HEK293 (cell line): ENCODE measurements at regions not wholly inside any gene's neighbourhood (a gene's known extent, or its start where the extent isn't known, plus 50 kb on each side); places are given as distances from the start of the nearest gene placed in this dataset.

Experiments
- CTCF ChIA-PET: fragments of 350-600 bp; formaldehyde crosslinking; extraction: SDS; loops from one replicate; lab custom pipeline; 2021; ENCODE audit warnings: antibody characterized with exemption; lab: Yijun Ruan, JAX
- POLR2A ChIA-PET: fragments of 300-600 bp; formaldehyde crosslinking; extraction: SDS; loops from one replicate; lab custom pipeline; 2020; ENCODE audit warnings: antibody characterized with exemption, inconsistent platforms; lab: Yijun Ruan, JAX
- H3K27ac ChIP-seq: fragments of 200-500 bp; sonication (Bioruptor generic); 2 replicates; pipeline ENCODE4 v1.5.1; 2014; ENCODE audit warnings: low read depth, low read length, control low read depth, inconsistent platforms; ENCODE audit errors: extremely low read depth
- H3K36me3 ChIP-seq, 2 experiments: fragments of 200-500 bp in 1 of 2; sonication (Bioruptor generic) in 1 of 2; 1 replicate in 1 of 2; 2 replicates in 1 of 2; pipeline ENCODE4 v1.5.1; 2014 to 2017; ENCODE audit warnings: inconsistent platforms in 2 of 2, low read length in 2 of 2; ENCODE audit not compliant: control insufficient read depth in 2 of 2, insufficient read depth in 1 of 2
- H3K4me1 ChIP-seq: fragments of 200-500 bp; sonication (Bioruptor generic); 2 replicates; pipeline ENCODE4 v1.5.1; 2014; ENCODE audit warnings: mild to moderate bottlenecking, low read length, inconsistent platforms; ENCODE audit not compliant: control insufficient read depth, insufficient read depth
- H3K4me3 ChIP-seq: 2 replicates; pipeline ENCODE4 v1.5.1; 2011; ENCODE audit warnings: low read depth, mild to moderate bottlenecking, control low read depth, low read length, moderate library complexity
- H3K9me3 ChIP-seq: fragments of 200-500 bp; sonication (Bioruptor generic); 2 replicates; pipeline ENCODE4 v1.5.1; 2014; ENCODE audit warnings: low read depth, low read length, inconsistent platforms; ENCODE audit not compliant: control insufficient read depth, insufficient read depth
- GLI2 ChIP-seq: fragments of 450-650 bp; formaldehyde crosslinking; IDR thresholded peaks from 2 replicates; pipeline ENCODE4; 2017; ENCODE audit warnings: missing biosample characterization, missing genetic modification characterization, low read depth, borderline replicate concordance
- MZF1 ChIP-seq: fragments of 450-650 bp; formaldehyde crosslinking; IDR thresholded peaks from 2 replicates; pipeline ENCODE4 v1.5.1; 2017; ENCODE audit warnings: missing biosample characterization, missing genetic modification characterization, borderline replicate concordance
- SCRT1 ChIP-seq: fragments of 450-650 bp; formaldehyde crosslinking; IDR thresholded peaks from 2 replicates; pipeline ENCODE4 v1.5.1; 2016; ENCODE audit warnings: missing biosample characterization, missing genetic modification characterization, borderline replicate concordance
- ZBTB48 ChIP-seq: fragments of 450-650 bp; formaldehyde crosslinking; IDR thresholded peaks from 2 replicates; pipeline ENCODE4 v1.5.1; 2016; ENCODE audit warnings: missing biosample characterization, missing genetic modification characterization
- ZBTB7A ChIP-seq: fragments of 450-650 bp; formaldehyde crosslinking; IDR thresholded peaks from 2 replicates; pipeline ENCODE4 v1.5.1; 2016; ENCODE audit warnings: low read depth, missing biosample characterization, missing genetic modification characterization
- ZEB2 ChIP-seq: fragments of 450-650 bp; formaldehyde crosslinking; IDR thresholded peaks from 2 replicates; pipeline ENCODE4 v1.5.1; 2016; ENCODE audit warnings: missing biosample characterization, missing genetic modification characterization
- ZNF112 ChIP-seq: fragments of 450-650 bp; formaldehyde crosslinking; IDR thresholded peaks from 2 replicates; pipeline ENCODE4 v1.5.0; 2017; ENCODE audit warnings: missing biosample characterization, missing genetic modification characterization
- ZNF138 ChIP-seq: fragments of 450-650 bp; formaldehyde crosslinking; IDR thresholded peaks from 2 replicates; pipeline ENCODE4 v1.5.1; 2016; ENCODE audit warnings: missing biosample characterization, missing genetic modification characterization, borderline replicate concordance
- ZNF350 ChIP-seq: fragments of 450-650 bp; formaldehyde crosslinking; IDR thresholded peaks from 2 replicates; pipeline ENCODE4 v1.5.0; 2017; ENCODE audit warnings: missing biosample characterization, mild to moderate bottlenecking, missing genetic modification characterization
- ZNF394 ChIP-seq: fragments of 450-650 bp; formaldehyde crosslinking; IDR thresholded peaks from 2 replicates; pipeline ENCODE4 v1.5.1; 2016; ENCODE audit warnings: missing biosample characterization, missing genetic modification characterization, mild to moderate bottlenecking, moderate library complexity, borderline replicate concordance
- ZNF76 ChIP-seq: fragments of 450-650 bp; formaldehyde crosslinking; IDR thresholded peaks from 2 replicates; pipeline ENCODE4; 2016; ENCODE audit warnings: low read depth, missing biosample characterization, missing genetic modification characterization, borderline replicate concordance
- ZNF777 ChIP-seq: fragments of 450-650 bp; formaldehyde crosslinking; IDR thresholded peaks from 2 replicates; pipeline ENCODE4 v1.5.1; 2017; ENCODE audit warnings: missing biosample characterization, missing genetic modification characterization, borderline replicate concordance
- ZNF792 ChIP-seq: fragments of 450-650 bp; formaldehyde crosslinking; IDR thresholded peaks from 2 replicates; pipeline ENCODE4 v1.5.1; 2016; ENCODE audit warnings: missing biosample characterization, missing genetic modification characterization
- ZNF843 ChIP-seq: fragments of 450-650 bp; formaldehyde crosslinking; IDR thresholded peaks from 2 replicates; pipeline ENCODE4 v1.5.1; 2016; ENCODE audit warnings: missing biosample characterization, missing genetic modification characterization
- TF ChIP-seq, protein P1 (sequence below): sonication (generic); formaldehyde crosslinking; IDR thresholded peaks from 2 replicates; pipeline ENCODE4 v1.8.1; 2022; ENCODE audit warnings: mild to moderate bottlenecking, moderate library complexity, missing genetic modification reagents
- TF ChIP-seq, protein P2 (sequence below): fragments of 450-650 bp; formaldehyde crosslinking; IDR thresholded peaks from 2 replicates; pipeline ENCODE4 v1.5.1; 2016; ENCODE audit warnings: missing biosample characterization, missing genetic modification characterization
- TF ChIP-seq, protein P3 (sequence below): fragments of 450-650 bp; formaldehyde crosslinking; IDR thresholded peaks from 2 replicates; pipeline ENCODE4 v1.5.1; 2016; ENCODE audit warnings: missing biosample characterization, missing genetic modification characterization
- TF ChIP-seq, protein P4 (sequence below): fragments of 450-650 bp; formaldehyde crosslinking; IDR thresholded peaks from 2 replicates; pipeline ENCODE4 v1.5.1; 2016; ENCODE audit warnings: missing biosample characterization, missing genetic modification characterization
- TF ChIP-seq, protein P5 (sequence below): fragments of 450-650 bp; formaldehyde crosslinking; IDR thresholded peaks from 2 replicates; pipeline ENCODE4; 2016; ENCODE audit warnings: missing biosample characterization, missing genetic modification characterization

DNA sequence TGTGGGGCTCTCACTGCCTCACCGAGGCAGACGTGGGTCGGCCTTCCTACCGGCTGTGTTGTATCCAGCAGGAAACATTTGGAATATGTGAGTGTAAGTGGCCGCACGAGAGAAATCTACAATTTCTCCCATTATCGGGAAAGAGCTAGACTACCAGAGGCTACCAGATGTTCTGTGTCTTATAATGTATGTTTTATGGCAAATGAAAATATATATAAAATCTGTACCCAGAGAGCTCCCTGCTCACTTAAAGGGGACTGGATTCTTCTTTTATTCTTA is 69.5 kb upstream of the PITX1 start:
- POLR2A ChIA-PET, result no interaction called here
- CTCF ChIA-PET, result no interaction called here
- TF ChIP-seq, protein P1, sequence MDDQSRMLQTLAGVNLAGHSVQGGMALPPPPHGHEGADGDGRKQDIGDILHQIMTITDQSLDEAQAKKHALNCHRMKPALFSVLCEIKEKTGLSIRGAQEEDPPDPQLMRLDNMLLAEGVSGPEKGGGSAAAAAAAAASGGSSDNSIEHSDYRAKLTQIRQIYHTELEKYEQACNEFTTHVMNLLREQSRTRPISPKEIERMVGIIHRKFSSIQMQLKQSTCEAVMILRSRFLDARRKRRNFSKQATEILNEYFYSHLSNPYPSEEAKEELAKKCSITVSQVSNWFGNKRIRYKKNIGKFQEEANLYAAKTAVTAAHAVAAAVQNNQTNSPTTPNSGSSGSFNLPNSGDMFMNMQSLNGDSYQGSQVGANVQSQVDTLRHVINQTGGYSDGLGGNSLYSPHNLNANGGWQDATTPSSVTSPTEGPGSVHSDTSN (CRISPR knock-in tag), result no peak
- TF ChIP-seq GLI2 (tag by site-specific recombination) (no peak), ZNF350 (tag by site-specific recombination) (no peak), ZNF112 (tag by site-specific recombination) (no peak), ZEB2 (tag by site-specific recombination) (no peak), ZNF843 (tag by site-specific recombination) (no peak), MZF1 (tag by site-specific recombination) (no peak), ZNF792 (tag by site-specific recombination) (no peak), ZNF394 (tag by site-specific recombination) (no peak), ZNF76 (tag by site-specific recombination) (no peak), ZBTB7A (tag by site-specific recombination) (no peak), SCRT1 (tag by site-specific recombination) (no peak), ZNF138 (no peak), ZNF777 (tag by site-specific recombination) (no peak), ZBTB48 (tag by site-specific recombination) (no peak)
- TF ChIP-seq, protein P2, sequence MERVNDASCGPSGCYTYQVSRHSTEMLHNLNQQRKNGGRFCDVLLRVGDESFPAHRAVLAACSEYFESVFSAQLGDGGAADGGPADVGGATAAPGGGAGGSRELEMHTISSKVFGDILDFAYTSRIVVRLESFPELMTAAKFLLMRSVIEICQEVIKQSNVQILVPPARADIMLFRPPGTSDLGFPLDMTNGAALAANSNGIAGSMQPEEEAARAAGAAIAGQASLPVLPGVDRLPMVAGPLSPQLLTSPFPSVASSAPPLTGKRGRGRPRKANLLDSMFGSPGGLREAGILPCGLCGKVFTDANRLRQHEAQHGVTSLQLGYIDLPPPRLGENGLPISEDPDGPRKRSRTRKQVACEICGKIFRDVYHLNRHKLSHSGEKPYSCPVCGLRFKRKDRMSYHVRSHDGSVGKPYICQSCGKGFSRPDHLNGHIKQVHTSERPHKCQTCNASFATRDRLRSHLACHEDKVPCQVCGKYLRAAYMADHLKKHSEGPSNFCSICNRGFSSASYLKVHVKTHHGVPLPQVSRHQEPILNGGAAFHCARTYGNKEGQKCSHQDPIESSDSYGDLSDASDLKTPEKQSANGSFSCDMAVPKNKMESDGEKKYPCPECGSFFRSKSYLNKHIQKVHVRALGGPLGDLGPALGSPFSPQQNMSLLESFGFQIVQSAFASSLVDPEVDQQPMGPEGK, result no peak
- TF ChIP-seq, protein P3, sequence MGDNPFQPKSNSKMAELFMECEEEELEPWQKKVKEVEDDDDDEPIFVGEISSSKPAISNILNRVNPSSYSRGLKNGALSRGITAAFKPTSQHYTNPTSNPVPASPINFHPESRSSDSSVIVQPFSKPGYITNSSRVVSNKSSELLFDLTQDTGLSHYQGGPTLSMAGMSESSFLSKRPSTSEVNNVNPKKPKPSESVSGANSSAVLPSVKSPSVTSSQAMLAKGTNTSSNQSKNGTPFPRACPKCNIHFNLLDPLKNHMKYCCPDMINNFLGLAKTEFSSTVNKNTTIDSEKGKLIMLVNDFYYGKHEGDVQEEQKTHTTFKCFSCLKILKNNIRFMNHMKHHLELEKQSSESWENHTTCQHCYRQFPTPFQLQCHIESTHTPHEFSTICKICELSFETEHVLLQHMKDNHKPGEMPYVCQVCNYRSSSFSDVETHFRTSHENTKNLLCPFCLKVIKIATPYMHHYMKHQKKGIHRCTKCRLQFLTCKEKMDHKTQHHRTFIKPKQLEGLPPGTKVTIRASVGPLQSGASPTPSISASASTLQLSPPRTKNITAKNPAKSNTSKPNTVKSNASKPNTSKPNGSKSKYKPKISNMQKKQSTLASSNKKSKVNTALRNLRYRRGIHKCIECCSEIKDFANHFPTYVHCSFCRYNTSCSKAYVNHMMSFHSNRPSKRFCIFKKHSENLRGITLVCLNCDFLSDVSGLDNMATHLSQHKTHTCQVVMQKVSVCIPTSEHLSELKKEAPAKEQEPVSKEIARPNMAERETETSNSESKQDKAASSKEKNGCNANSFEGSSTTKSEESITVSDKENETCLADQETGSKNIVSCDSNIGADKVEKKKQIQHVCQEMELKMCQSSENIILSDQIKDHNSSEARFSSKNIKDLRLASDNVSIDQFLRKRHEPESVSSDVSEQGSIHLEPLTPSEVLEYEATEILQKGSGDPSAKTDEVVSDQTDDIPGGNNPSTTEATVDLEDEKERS, result no peak
- TF ChIP-seq, protein P4, sequence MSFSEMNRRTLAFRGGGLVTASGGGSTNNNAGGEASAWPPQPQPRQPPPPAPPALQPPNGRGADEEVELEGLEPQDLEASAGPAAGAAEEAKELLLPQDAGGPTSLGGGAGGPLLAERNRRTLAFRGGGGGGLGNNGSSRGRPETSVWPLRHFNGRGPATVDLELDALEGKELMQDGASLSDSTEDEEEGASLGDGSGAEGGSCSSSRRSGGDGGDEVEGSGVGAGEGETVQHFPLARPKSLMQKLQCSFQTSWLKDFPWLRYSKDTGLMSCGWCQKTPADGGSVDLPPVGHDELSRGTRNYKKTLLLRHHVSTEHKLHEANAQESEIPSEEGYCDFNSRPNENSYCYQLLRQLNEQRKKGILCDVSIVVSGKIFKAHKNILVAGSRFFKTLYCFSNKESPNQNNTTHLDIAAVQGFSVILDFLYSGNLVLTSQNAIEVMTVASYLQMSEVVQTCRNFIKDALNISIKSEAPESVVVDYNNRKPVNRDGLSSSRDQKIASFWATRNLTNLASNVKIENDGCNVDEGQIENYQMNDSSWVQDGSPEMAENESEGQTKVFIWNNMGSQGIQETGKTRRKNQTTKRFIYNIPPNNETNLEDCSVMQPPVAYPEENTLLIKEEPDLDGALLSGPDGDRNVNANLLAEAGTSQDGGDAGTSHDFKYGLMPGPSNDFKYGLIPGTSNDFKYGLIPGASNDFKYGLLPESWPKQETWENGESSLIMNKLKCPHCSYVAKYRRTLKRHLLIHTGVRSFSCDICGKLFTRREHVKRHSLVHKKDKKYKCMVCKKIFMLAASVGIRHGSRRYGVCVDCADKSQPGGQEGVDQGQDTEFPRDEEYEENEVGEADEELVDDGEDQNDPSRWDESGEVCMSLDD, result no peak
- TF ChIP-seq, protein P5, sequence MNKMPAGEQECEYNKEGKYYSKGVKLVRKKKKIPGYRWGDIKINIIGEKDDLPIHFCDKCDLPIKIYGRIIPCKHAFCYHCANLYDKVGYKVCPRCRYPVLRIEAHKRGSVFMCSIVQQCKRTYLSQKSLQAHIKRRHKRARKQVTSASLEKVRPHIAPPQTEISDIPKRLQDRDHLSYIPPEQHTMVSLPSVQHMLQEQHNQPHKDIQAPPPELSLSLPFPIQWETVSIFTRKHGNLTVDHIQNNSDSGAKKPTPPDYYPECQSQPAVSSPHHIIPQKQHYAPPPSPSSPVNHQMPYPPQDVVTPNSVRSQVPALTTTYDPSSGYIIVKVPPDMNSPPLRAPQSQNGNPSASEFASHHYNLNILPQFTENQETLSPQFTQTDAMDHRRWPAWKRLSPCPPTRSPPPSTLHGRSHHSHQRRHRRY (tag by site-specific recombination), result no peak
- Histone ChIP-seq H3K27ac (no peak overlapping the region), H3K36me3 (no peaks in the 10 kb centered on the region), H3K4me3 (no peak overlapping the region), H3K9me3 (no peaks in the 10 kb centered on the region), H3K4me1 (no peaks in the 10 kb centered on the region)
